ENCODE measurements at regions not wholly inside any gene's neighbourhood (a gene's known extent, or its start where the extent isn't known, plus 50 kb on each side); places are given as distances from the start of the nearest gene placed in this dataset.

DNA sequence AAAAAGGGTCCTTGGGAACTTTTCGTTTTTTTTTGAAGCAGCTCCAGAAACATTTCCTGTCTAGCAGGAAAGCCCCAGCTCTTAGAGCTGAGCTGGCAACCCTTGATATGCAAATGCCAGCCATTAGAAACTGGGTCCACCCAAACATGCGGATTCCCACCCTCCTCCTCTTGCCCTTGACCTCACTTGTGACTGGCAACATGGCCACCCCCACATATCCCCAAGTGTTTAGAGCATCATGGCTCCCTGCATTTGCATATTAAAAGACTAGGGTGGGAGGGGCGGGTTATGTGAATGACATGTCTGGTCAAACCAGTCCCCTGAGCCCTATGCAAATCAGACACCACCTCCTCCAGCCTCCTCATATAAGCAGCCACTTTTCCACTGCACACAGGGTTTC lies 671.1 kb downstream of the FAT4 start:
- intact Hi-C loops (cut with micrococcal nuclease) (no loop called here), dilution Hi-C loops (cut with MboI; ENCODE audit: extremely low pct_ligation_motif_present, low sequenced_read_pairs) (no loop called here)
- no peaks in the 10 kb centered on the region for H3K36me3 ChIP-seq (ENCODE audit: control insufficient read depth in 2 of 2, extremely low read depth in 1 of 2, insufficient read depth in 2 of 2, low read length in 2 of 2)
- no peak overlapping the region for H3K9ac ChIP-seq (replicated peaks; ENCODE audit: extremely low read depth, insufficient read depth, low read length)
- no peaks in the 10 kb centered on the region for H3K27me3 ChIP-seq (ENCODE audit: control insufficient read depth in 2 of 2, insufficient read depth in 2 of 2, low read length in 2 of 2)
- DNase-seq (ENCODE audit: low read depth, low spot score) (no peak), FAIRE-seq (no peak)
- H4K20me1 ChIP-seq (replicated peaks; ENCODE audit: control insufficient read depth, extremely low read depth, insufficient read depth, low read length): no peaks in the 10 kb centered on the region
- CTCF ChIA-PET: interaction anchor here (1.0 to 1.4 kb wide), 4 partner anchors 13 to 183 kb away, joined by 3 to 4 read pairs (median 3); no protein-coding TSS in a partner anchor
- no peak overlapping the region for H3K4me3 ChIP-seq (replicated peaks in 1 of 3; ENCODE audit: insufficient read depth in 1 of 3, low read depth in 1 of 3, low read length in 3 of 3)
- H3K4me1 ChIP-seq (ENCODE audit: control insufficient read depth, extremely low read depth, insufficient read depth, low read length): peaks cover 4% of the 10 kb centered on the region
- no peaks in the 10 kb centered on the region for H3K9me1 ChIP-seq (replicated peaks; ENCODE audit: control insufficient read depth, extremely low read depth, insufficient read depth, low read length)
- no TSS peak for BruUV-seq (replicated peaks)
- H3K79me2 ChIP-seq (ENCODE audit: control insufficient read depth, insufficient read depth, low read length): no peaks in the 10 kb centered on the region
- H3K9me3 ChIP-seq (replicated peaks; ENCODE audit: control insufficient read depth, insufficient read depth, low read length): no peaks in the 10 kb centered on the region
- peak overlapping the region; percentile 76 for H2AFZ ChIP-seq (ENCODE audit: low read depth, low read length)
- H3K4me2 ChIP-seq (ENCODE audit: insufficient read depth, low read length): peak overlapping the region; percentile 36
- POLR2A ChIA-PET: no interaction called here
- H3K27ac ChIP-seq (ENCODE audit: insufficient read depth, low read depth, low read length): no peak overlapping the region
- TF ChIP-seq CTCF (IDR thresholded peaks at IDR 0.05; ENCODE audit: extremely low read depth in 1 of 2, insufficient read depth in 1 of 2, low read depth in 1 of 2, low read length in 2 of 2): no peak
- no peak for TF ChIP-seq GATA2 (IDR thresholded peaks at IDR 0.05; ENCODE audit: insufficient read depth, insufficient read length, low read depth, low read length)

DNA sequence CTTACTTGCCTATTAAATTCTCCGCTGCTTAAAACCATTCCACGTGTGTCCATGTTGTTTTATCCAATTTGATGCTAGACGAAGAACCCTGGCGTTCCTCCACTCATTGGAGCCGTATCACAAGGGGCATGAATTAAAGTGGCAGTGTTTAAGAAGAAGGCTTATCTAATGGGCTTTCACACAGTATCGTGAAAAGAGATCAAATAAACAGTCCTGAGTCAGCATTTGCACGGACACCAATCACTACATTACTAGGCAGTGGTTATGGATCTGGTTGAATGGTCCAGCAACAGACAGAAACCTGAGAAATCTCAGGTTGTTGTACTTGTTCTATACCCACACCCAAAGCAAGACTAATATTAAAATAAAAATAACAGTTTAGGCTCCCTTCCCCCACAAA lies 671.6 kb downstream of the FAT4 start:
- Histone ChIP-seq H3K79me2 (ENCODE audit: control insufficient read depth, insufficient read depth, low read length) (no peaks in the 10 kb centered on the region), H3K4me3 (replicated peaks in 1 of 3; ENCODE audit: insufficient read depth in 1 of 3, low read depth in 1 of 3, low read length in 3 of 3) (no peak overlapping the region), H3K4me2 (ENCODE audit: insufficient read depth, low read length) (no peak overlapping the region), H3K36me3 (ENCODE audit: control insufficient read depth in 2 of 2, extremely low read depth in 1 of 2, insufficient read depth in 2 of 2, low read length in 2 of 2) (no peaks in the 10 kb centered on the region), H3K9me1 (replicated peaks; ENCODE audit: control insufficient read depth, extremely low read depth, insufficient read depth, low read length) (no peaks in the 10 kb centered on the region), H3K4me1 (ENCODE audit: control insufficient read depth, extremely low read depth, insufficient read depth, low read length) (peaks cover 4% of the 10 kb centered on the region), H3K27ac (ENCODE audit: insufficient read depth, low read depth, low read length) (no peak overlapping the region), H3K9ac (replicated peaks; ENCODE audit: extremely low read depth, insufficient read depth, low read length) (no peak overlapping the region), H3K27me3 (ENCODE audit: control insufficient read depth in 2 of 2, insufficient read depth in 2 of 2, low read length in 2 of 2) (no peaks in the 10 kb centered on the region), H4K20me1 (replicated peaks; ENCODE audit: control insufficient read depth, extremely low read depth, insufficient read depth, low read length) (no peaks in the 10 kb centered on the region), H2AFZ (ENCODE audit: low read depth, low read length) (no peak overlapping the region), H3K9me3 (replicated peaks; ENCODE audit: control insufficient read depth, insufficient read depth, low read length) (no peaks in the 10 kb centered on the region)
- POLR2A ChIA-PET: no interaction called here
- dilution Hi-C loops (cut with MboI; ENCODE audit: extremely low pct_ligation_motif_present, low sequenced_read_pairs): no loop called here
- DNase-seq (ENCODE audit: low read depth, low spot score): no peak
- FAIRE-seq: no peak
- no peak for TF ChIP-seq POLR2A (IDR thresholded peaks at IDR 0.05; ENCODE audit: low read depth, low read length)
- TF ChIP-seq CTCF (IDR thresholded peaks at IDR 0.05; ENCODE audit: extremely low read depth in 1 of 2, insufficient read depth in 1 of 2, low read depth in 1 of 2, low read length in 2 of 2): no peak
- no peak for TF ChIP-seq FOS (IDR thresholded peaks at IDR 0.05; ENCODE audit: borderline replicate concordance, insufficient read depth, low read length)
- no peak for TF ChIP-seq GATA2 (IDR thresholded peaks at IDR 0.05; ENCODE audit: insufficient read depth, insufficient read length, low read depth, low read length)
- intact Hi-C loops (cut with micrococcal nuclease): no loop called here
- no TSS peak for BruUV-seq (replicated peaks)
- CTCF ChIA-PET: interaction anchor here (1.0 kb wide), 1 partner anchor 13 kb away, joined by 3 read pairs; no protein-coding TSS in a partner anchor
